IPS-NIHi11 (cell line): ENCODE measurements at regions not wholly inside any gene's neighbourhood (a gene's known extent, or its start where the extent isn't known, plus 50 kb on each side); places are given as distances from the start of the nearest gene placed in this dataset.
A peak's percentile ranks its signal among the peaks of the same experiment; 100 is the strongest.
"Not testable (repeated sequence)": the region's sequence is repeated elsewhere in the genome, so short reads cannot be mapped to it uniquely, and the experiment has no call there.

Experiments
- DNase-seq: peaks from one replicate; pipeline ENCODE4 v3.0.0; 2012; ENCODE audit warnings: mixed read lengths, low spot score

DNA sequence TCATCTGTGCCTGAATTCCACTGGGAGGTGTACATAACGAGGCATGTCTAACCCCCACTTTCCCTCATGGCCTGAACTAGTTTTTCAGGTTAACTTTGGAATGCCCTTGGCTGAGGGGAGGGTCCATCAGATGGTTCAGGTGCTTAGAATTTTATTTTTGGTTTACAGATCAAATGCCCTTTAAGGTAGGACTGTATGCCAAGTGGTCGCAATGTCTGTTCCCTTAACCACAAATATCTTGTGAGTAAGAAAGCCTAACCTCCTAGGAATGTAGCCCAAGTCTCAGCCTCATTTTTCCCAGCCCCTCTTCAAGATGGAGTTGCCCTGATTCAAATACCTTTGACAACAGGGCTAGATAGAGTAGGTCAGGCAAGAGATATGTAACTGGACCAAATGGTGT lies 78.4 kb downstream of the RNASET2 start:
- DNase-seq, result no peak

DNA sequence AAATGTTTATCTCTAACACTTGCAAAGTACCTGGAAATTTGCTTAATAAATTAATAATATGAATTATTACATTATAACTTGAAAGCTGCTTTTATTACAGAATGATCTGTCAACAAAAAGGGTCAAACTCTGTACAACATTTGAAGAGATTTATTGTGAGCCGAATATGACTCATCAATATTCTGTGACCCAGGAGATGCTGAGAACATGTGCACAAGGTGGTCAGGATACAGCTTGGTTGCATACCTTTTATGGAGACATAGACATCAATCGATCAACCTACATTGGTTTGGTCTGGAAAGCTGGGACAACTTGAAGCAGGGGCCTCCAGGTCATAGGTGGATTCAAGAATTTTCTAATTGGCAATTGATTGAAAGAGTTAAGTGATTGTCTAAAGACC lies 79.0 kb downstream of the RNASET2 start:
- DNase-seq, result no peak

DNA sequence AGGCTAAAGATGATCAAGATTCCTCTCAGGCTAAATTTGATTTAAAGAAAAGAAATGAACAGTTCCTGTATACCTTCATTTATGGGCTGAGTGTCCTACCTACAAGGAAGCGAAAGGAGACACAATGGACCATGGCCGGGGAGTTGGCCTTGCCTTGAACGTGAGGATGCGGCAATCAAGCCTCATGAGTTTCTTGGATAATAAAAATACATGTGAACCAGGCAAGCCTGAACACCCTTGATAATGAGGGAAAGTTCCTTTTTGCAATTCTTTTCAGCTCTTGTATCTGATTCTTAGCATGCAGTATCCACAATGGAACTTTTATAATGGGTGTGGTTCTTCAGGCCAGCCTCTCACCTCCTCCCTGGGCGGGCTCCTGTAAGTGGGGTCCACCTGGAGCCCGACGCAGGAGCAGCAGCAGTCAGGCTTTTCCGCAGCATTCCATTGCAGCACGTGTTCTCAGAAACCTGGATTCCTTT lies 83.8 kb downstream of the RNASET2 start:
- DNase-seq, result peak; percentile 50

DNA sequence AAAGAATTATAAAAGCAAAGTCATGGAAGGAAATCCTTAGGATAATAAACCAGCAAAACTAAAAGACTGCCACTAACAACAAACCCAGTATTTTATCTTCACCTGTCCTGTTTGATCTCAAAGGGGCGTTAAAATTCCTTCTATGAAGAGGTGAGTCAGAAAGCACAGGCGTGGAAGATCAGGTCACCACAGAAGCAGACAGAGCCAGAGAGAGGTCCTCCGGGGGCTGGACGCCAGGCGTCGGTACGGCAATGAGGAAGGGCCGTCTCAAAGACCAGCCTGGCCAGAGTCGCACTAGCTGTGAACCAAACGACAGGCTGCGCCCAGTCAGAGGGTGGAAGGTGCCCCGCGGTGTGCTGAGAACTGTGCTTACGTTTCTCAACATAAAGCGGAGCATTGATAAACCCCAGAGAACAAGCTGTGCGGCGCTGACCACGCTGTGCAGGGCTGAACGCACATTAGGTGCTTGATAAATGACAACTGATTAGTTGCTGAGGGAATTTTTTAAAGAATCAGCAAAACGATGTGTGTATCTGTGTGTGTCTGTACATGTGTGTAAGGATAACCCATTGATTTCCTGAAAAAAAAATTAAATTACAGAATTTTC lies 85.6 kb downstream of the RNASET2 start:
- DNase-seq, result no peak

DNA sequence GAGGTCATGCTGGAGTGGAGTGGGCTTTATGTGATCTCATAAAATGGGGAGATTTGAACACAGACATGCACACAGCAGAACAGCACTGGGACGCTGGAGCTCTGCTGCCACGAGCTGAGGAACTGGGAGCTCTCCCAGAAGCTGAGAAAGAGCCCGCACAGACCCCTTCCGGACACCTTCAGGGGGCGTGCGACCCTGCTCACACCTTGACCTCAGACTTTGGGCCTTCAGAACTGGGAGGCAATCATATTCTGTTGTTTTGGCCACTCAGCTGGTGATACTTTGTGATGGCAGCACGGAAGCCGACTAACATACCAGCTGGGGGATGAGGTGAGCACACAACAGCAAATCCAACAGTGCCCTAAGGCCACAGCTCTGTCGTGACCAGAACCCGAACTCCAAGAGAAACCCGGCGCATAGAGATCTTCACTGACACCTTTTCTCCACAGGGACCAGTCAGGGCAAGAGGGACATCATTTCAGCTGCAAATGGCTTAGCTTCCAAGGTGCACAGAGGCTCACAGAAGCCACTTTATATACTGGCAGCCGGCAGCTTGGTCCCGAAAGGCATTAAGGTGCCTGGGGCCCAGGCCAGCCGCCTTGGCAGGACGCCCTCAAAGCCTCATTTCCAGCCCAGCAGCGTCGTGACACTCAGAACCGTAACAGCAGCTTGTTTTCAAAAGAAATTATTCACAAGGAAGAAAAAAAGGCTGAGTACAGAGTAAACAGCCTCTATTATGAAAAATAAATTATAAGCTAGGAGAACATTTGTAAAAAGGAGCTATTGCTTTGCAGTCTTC lies 89.3 kb downstream of the RNASET2 start:
- DNase-seq, result no peak

DNA sequence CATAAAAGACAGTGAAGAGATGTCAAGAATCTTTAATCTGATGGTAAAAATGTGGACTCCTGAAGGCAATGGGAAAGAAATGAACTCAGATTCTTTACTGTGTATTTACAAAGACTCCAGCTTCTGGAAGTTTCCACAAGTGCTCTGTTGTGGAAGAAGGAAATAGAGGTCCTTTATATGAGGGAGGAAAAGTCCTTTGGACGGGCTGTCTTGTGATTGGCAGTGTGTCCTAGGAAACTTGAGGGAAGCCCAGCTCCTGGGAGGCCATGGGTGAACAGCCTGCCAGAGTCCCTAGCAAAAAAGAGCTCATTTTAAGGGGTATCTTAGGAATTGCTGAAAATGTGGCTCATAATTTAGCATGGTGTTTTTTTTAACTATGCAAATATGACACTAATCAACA lies 92.0 kb downstream of the RNASET2 start:
- no peak for DNase-seq

DNA sequence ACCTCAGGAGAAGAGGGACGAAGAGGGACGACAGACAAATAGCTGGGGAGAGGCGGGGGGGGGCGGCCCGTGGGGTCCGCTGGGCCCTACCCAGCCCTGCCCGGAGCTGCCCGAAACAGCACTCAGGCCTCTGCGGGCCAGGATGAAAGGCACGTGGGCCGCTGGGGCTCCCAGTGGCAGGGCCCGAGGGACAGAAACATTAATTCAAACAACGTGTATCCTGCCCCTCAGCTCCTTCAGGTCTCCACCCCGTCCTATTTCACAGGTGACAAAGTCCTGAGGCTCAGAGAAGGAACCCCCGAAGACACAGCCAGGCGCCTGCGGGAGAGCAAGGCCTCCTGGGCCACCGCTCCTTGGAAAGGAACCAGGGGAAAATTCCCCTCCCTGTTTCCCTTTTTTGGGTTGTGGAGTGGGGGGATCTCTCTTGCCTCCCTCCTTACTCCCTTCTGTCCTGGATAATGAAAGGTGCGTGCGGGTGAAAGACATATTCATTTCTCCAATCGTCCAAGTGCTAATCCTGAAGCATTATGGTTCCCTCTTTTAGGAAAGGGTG lies 93.3 kb downstream of the RNASET2 start:
- DNase-seq, result no peak

DNA sequence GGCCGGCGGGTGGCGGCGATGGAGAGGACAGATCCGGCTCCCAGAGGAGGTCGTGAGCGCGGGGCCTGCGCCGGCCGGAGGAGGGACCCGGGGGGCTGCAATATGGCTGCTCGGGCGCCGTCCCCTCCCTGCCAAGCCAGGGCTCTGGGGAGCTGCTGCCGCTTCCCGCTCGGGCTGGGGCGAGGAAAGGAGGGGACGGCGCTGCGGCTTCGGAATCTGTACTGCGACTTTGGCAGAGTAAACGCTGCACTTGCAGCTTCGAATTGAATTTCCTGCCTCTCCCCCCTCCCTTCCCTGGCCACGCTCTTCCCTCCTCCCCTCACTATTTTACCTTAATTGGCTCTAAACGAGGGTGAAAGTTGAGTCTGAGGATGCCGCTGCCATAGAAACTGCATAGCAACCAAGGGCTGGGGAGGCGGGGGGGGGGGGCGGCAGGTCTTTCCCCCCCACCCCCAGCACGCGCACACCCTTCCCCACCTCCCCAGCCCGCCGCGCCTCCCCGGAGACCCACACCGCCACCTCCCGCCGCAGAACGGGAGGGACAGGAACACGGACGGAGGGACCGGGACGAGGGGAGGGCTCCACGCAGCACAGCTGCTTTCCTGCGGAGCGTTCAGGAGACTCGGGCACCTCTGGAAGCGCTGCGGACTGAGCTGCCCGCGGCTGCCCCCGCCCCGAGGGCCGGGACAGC lies 93.9 kb downstream of the RNASET2 start:
- peak; percentile 76 for DNase-seq

DNA sequence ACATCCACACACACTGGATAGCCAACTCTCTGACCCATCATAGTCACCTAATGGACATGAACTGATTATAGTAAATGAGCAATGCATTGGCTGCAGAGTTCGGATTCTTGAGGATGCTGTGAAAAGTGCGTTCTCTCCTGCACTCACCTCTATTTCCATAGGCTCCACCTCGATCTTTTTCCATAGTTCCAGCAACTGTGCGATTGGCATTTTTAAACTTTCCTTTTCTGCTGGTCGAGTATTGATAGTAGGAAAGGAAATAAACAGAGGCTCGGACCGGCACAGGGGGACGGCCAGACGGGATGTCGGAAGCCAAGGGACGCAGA lies 94.4 kb downstream of the RNASET2 start:
- DNase-seq, result no peak

DNA sequence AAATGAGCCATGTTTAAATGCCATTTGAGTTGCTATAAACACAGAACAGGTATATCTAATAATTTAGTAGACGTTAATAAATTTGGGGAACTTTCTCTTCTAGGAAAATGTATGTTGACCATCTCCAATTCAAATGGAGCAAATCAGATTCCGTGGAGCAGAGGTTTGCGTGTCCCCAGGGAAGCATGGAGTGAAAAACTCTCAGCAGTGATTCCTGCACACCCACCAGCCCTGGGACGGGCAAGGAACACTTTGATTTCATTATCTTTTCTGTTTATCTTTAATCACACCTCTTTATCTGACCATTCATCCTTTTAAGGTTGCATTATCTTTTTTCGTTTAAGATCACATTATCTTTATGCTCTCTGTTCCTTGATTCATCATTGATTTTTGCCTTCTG lies 95.0 kb downstream of the RNASET2 start:
- DNase-seq, result no peak

DNA sequence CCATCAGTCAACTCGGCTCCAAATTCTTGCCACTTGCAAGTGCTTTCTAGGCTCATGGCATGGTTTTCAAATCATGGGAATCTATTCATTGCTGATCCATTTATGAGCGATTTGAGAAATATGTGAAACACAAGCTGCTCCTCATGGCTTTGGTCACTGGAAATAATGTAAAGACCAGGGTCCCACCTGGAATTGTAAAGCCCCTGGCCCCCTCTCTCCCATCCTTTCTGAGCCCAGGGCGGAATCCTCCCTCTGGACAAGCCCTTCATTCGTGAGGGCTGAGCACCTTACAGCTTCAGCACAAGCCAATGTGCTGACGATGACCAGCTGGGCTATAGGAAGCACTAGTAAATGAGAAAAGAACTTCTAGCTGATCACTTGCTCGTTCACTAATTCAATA lies 96.0 kb downstream of the RNASET2 start:
- no peak for DNase-seq

DNA sequence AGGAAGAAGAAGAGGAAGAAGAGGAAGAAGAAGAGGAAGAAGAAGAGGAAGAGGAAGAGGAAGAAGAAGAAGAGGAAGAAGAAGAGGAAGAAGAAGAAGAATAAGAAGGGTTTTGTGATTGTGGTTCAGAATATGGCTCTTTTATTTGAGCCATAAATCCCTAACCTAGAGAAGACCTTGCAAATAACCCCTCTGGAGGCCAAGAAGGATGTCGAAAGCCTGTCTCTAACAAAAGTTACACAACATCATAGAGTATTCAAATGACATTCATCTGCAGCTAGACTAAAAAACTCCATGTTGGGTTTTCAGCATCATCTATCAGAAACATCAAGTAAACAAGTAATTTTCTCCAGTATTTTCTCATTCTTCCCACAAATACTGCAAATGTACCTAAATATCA lies 100.9 kb downstream of the RNASET2 start:
- DNase-seq, result no peak

DNA sequence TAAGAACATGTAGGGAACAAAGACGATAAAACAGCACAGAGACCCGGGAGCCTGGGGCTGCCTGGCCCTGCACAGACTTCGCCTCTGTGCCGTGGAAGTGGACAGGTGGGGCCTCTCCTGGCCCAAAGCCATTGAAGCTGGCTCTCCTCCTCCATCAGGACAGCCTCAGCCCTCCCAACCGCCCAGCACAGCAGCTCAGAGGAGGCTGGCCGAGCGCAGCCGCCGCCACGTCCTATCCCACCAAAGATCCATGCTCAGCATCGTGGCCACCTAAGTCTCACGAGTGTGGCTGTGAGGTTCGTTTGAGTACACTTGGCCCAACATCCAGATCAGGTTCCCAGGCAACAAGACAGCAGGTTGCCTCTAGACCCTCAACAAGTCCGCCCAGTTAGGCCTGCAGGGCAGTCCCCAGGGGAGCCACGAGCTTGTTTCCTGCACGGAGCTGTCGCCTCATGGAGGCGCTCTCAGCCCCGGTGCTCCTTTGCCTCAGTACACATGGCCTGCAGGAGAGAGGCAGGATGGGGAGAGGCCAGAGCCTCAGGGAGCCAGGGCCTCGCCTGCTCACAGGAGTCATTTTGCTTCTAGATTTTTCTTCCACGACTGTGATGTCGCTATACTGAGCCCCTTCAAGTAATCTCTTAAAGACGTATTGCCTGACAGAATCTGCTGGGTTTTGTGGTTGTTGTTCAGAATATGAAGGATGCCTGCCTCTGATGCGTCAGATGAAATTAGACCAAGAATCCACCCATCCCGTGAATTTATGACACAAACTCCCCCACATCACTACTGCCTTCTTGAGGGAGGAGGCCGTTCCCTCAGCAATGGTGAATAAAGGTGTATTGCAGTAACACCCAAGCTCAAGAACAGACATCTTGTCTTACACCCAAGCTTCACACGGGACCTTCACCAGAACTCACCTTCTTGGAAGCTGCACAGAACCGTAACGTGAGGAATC lies 102.7 kb downstream of the RNASET2 start:
- no peak for DNase-seq

DNA sequence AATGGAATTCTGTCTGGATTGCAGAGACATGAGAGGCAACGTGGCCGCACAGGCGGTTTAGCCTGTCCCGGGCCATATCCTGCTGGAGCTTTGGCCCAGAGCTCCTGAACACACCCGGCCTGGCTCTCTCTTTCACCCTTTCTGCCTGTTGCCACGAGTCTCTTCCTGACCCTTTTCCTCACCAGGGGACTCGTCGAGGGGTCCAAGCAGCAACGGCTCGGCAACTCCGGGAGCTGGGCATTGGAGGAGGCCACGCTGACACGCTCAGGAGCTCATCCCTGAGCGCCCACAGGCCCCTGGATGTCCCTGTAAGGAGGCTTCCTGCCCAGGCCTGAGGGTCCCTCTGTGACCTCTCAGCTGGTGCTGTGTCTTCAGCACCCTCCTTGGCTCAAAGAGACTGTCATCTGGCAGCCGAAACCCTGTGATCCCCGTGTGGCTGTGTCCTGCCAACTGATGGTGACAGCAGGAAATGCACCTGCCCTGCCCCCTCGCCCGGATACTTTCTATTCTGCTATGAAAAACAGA lies 103.8 kb downstream of the RNASET2 start:
- no peak for DNase-seq

DNA sequence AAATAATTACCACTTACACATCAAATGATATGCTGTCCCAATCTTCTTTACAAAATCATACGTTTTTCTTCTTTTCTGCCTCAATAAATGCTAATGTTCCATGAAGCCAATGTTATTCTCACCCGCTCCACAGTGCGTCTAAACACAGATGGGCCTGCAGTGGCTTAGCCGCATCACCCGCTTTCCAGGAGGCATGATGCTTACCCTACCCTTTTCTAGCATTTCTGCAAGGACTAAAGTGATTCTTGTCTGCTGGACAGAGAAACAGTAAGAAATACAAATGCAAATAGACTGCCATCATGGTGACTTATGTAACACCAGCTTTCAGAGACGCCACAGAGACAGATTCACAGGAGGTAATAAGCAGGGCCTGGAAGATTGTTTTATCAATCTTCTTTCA lies 104.4 kb downstream of the RNASET2 start:
- DNase-seq, result no peak

DNA sequence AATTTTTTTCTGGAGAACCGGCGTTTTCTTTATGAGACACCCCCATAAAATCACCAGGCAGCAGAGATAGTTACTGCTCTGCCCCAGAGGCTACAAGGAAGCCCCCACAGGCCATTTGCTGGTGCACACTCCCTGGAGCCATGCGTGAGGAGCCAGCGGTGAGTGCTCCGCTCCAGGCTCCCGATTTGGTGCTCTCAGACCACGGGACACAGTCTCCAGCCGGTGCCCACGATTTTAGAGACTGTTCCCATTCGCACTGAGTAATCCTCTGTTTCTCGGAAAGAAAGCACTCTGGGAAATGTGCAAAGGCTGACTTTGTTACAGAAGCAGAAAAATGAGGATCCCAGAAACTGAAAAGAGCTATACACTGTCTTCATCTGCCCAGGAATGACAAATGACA lies 104.9 kb downstream of the RNASET2 start:
- DNase-seq, result no peak

DNA sequence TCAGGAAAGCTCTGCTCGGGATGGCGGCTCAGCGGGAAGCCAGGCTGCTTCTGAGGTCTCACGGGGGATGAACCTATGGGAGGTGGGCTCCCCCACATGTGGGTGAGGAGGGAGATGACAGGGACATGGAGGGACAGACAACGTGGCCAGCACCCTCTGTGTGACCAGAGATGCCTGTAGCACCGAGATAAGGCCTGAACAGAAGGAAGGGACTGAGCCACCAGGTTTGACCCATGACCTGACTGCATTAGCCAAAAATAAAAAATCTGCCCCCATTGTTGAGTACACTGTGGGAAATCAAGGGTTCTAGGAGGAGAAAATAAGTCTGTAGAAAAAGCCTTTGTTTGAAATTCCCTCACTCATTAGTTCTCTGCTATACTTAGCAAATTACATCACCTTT lies 105.7 kb downstream of the RNASET2 start:
- no peak for DNase-seq

DNA sequence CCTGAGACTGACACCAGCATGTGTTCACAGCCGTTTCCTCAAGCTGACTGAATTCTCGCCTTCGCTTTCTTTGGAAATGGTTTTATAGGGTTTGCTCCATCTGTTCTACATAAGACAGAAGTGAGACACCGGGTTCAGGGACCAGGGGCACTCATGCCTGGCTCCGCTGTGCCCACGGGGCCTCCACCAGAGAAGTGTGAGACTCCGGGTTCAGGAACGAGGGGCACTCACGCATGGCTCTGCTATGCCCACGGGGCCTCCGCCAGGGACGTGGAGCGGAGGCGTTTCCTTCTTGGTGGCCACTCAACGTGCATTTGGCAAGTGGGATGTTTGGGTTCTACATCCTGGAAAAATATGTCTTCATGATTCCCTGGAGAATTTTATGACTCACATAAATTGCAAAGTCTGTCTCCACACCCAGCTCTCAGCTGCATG lies 106.6 kb downstream of the RNASET2 start:
- no peak for DNase-seq

DNA sequence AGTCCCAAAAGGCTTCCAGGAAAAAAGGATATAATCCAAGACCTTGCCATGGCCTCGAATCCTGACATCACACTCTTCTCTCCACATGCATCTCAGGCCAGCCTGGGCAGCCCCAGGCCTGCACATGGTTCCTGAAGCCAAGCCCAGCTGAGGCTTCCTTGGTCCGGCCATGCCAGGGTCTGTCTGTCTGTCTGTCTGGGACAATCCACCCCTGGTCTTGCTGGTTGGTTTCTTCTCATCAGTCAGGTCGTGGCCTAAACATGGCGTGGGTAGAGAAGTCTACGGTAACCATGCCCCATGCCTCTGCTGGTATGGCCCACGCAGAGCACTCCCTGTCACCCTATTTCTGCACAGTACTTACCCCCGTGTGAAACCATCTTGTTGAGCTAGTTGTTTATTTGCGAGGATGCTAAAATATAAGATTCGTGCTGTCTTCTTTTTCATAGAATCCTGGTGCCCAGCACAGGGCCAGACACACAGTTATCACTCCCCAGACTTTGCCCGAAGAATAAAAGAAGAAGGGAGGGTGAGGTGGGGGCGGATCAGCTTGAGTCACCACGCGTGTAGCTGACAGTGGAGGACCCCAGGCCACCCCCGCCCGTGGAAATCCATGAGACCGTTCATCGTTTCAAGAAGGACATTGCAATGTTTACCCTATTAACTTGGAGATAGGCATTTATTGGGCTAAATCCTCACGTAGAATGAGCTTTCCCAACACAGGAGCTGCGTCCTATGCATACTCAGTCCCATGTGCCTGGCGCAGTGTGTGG lies 107.2 kb downstream of the RNASET2 start:
- no peak for DNase-seq

DNA sequence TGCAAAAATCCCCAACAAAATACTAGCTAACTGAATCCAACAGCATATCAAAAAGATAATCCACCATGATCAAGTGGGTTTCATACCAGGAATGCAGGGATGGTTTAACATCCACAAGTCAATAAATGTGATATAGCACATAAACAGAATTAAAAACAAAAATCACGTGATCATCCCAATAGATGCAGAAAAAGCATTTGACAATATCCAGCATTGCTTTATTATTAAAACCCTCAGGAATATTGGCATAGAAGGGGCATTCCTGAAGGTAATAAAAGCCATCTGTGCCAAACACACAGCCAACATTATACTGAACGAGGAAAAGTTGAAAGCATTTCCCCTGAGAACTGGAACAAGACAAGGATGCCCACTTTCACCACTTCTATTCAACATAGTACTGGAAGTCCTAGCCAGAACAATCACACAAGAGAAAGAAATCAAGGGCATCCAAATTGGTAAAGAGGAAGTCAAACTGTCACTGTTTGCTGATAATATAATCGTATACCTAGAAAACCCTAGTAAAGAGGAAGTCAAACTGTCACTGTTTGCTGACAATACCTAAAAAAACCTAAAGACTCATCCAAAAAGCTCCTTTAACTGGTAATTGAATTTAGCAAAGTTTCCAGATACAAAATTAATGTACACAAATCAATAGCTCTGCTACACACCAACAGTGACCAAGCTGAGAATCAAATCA lies 109.8 kb downstream of the RNASET2 start:
- DNase-seq, result not testable (repeated sequence)
